Stimulated activated CD4-positive, alpha-beta T cell treated with anti-CD3 and anti-CD28 coated beads, TNF-alpha, amount 100 ng/mL, for 1 hour (primary cell): ENCODE measurements at regions not wholly inside any gene's neighbourhood (a gene's known extent, or its start where the extent isn't known, plus 50 kb on each side); places are given as distances from the start of the nearest gene placed in this dataset.

Source experiments
- DNase-seq, 3 donors: peaks; one replicate each; pipeline ENCODE4 v3.0.0-alpha.2; 2020; ENCODE audit warnings: low read depth in 3 of 3, low spot score in 1 of 3

DNA sequence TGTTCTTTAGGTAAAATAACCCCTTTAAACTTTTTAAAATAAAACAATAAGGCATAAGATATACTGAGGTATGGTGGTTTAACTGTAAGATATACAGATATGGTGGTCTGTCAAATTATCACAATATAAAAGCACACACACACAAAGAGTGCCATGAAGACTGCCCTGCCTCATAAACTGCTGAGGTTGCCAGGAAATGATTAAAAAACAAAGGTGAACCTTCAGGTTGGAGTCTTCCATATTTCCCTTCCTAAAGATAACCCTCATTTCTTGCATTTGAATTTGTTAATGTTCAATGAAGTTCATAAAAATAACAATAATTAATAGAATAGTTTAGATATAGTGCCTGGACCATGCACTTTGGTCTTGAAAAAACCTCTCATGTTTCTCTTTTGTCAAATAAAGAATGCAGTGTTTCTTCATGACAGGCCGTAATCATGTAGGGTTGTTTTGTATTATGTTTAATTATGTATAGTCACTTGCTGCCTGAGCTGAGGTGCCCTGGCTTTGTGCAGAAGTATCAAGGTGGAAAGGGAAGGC lies 123.6 kb upstream of the B3GALT2 start:
- DNase-seq = no peak

DNA sequence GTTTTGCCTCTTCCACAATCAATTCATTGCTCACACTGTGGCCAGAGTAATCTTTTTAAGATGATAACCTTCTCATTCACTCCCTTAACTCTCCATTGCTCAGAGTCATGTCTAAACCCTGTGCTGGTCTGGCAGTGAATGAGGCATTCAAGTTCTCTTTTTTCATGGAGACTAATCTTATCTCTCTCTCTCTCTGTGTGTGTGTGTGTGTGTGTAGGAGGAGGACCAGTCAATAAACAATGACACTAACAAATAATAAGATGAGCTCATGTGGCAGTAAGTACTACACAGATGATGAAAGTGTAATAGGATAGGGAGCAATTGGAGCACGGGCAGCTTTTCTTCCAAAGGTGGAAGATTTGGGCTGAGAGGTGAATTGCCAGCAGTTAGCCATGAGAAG lies 122.0 kb upstream of the B3GALT2 start:
- DNase-seq = no peak

- no peak for DNase-seq
Observed at GRCh38 chr1:193306430-193306829, 120.0 kb upstream of the B3GALT2 start.
